Stimulated activated naive CD8-positive, alpha-beta T cell treated with anti-CD3 and anti-CD28 coated beads, Interleukin-15, Interleukin-2, amounts not matched to agents 100 U/mL and 50 U/mL, for 24 hours (primary cell): ENCODE measurements at regions not wholly inside any gene's neighbourhood (a gene's known extent, or its start where the extent isn't known, plus 50 kb on each side); places are given as distances from the start of the nearest gene placed in this dataset.
A peak's percentile ranks its signal among the peaks of the same experiment; 100 is the strongest.
"Not testable (repeated sequence)": the region's sequence is repeated elsewhere in the genome, so short reads cannot be mapped to it uniquely, and the experiment has no call there.

Experiments
- ATAC-seq: fragments of 150-1000 bp; cut with Tn5 transposase; one replicate; pipeline ENCODE4 v1.10.0; 2021
- DNase-seq: peaks from one replicate; pipeline ENCODE4 v3.0.0; 2021

DNA sequence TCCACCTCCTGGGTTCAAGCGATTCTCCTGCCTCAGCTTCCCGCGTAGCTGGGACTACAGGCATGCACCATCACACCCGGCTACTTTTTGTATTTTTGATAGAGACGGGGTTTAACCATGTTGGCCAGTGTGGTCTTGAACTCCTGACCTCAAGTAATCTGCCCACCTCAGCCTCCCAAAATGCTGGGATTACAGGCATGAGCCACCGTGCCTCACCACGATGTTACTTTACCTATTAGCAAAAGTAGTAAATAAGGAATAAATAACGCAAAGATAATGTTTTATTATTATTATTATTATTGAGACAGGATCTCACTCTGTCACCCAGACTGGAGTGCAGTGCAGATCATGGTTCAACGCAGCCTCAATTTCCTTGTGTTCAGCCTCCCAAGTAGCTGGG is 145.9 kb downstream of the NPIPB5 start:
- ATAC-seq, DNase-seq: not testable (repeated sequence)

DNA sequence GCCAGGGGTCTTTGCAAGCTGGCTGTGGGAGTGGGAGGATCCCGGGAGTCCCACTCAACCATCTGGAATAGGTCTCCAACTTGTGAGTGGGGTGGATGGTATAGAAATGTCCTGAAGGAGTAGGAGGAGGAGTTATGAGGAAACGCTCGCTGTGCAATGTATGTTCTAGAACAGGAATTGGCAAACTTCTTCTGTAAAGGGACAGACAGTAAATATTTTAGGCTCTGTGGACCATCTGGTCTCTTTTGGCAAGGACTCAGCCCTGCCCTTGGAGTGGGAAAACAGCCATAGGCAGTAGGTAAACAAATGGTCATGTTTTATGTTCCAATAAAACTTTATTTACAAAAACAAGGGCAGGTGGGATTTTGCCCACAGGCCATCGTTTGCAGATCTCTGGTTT is 149.2 kb downstream of the NPIPB5 start:
- no peak for DNase-seq
- ATAC-seq: no peak

DNA sequence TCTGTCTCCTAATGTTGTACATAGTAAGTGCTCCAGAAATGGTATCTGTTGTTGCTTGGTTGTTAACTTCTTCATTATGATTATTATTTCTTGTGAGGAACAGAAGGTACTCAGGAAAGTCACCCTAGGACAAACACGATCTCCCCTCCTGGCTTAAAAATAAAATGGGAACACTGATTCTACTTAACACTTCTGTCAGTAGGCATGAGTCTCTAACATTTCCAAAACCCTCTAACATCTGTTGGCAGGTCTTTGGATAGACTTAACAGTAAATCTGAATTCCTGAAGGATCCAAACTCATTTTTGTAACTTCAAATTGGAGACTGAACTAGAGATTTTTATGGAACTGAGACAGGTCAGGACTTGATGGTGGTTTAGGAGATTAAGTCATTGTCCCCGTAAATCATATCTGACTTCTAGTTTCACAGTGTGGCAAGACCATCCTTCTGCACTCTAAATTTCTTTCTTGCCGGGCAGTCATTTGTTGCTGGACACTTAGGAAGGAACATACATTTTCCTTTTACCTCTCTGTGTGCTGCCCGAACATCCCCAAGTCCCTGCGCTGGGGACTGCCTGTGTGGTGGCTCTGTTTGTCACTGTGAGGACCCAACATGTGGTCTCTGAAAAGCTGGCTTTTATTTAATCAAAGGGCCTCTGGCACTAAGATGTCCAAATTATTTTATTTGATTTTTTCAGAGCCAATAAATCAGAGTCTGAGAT is 149.9 kb downstream of the NPIPB5 start:
- DNase-seq: no peak
- no peak for ATAC-seq

DNA sequence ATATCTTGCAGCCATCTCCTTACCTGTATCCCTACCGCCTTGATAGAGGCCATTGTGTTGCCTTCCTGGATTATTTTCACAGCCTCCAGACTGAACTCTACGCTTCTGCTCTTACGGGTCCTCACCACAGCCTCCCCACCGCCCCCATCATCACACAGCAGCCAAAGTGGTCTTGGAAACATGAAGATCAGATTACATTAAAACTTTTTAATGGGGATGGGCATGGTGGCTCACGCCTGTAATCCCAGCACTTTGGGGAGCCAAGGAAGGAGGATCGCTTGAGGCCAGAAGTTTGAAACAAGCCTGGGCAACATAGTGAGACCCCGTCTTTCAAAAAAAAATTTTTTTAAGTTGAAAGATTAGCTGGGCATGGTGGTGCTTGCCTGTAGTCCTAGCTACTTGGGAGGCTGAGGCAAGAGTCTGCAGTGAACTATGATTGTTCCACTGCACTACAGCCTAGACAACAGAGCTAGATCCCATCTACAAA is 150.5 kb downstream of the NPIPB5 start:
- ATAC-seq: no peak
- no peak for DNase-seq

DNA sequence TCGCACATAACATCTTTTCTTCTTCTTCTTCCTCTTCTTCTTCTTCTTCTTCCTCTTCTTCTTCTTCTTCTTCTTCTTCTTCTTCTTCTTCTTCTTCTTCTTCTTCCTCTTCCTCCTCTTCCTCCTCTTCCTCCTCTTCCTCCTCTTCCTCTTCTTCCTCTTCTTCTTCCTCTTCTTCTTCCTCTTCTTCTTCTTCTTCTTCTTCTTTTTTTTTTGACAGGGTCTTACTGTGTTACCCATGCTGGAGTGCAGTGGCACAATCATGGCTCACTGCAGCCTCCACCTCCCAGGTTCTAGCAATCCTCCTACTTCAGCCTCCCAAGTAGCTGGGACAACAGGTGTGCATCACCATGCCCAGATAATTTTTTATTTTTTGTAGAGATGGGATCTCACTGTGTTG is 151.0 kb upstream of the HS3ST2 start:
- DNase-seq, ATAC-seq: not testable (repeated sequence)

DNA sequence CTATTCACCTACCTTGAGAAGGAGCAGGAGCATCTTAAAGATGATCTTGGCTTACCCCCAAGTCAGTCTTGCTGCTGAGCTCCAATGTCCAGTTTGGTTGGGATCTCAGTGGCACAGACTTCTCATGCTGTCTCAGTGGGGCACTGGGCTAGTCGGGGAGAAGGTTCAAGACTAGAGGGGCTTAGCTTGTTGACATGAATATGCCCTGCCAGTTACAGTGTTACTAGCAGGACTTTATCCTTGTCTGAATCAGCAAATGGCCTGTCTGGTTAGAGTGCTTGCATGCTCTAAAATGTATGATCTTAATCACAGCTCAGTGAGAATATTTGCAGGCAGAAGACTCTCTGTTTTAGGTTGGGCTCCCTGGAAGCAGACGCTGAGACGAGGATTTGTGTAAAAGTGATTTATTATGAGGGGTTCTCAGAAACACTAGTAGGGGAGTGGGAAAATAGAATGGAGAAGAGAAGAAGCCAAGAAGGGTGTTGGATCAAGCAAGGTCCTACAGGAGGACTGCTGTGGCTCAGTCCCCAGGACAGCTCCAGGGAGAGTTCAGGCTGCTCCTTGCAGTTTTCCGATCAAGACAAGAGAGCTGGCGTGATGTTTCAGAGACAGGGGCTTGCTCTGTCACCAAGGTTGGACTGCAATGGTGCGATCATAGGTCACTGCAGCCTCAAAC is 150.4 kb upstream of the HS3ST2 start:
- no peak for ATAC-seq
- DNase-seq: no peak

DNA sequence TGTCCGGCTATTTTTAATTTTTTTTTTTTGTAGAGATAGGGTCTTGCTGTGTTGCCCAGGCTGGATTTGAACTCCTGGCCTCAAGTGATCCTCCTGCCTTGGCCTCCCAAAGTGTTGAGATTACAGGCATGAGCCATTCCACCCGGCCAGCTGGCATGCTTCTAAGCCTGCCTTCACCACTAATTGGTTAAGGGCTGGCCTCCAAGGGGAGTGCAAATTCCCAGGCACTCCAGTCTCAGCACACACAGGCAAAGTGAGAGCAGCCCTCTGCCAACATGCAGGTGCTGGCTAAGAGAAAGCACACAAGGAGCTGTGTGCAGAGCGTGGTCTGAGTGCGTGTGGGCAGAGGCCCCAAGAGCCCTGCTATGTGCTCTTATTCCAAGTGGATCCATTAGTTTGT is 149.8 kb upstream of the HS3ST2 start:
- ATAC-seq (no peak), DNase-seq (no peak)

DNA sequence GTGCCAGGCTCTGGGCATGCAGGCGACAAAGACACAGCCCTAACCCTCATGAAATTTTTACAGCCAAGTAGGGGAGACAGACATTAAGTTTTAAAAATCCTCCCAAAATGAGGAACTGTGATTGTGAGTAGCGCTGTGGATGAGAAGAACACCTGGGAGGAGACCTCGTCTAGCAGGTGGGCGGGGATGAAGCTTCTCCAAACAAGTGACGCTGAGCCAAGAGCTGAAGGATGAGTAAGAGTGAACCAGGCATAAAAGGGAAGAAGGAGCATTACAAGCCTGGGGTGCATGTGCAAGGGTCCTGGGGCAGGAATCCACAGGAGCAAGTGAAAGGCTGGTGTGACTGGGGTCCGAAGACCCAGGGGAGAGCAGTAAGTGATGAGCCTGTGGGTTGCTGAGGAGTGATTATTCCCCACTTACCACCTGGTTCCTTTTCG is 149.4 kb upstream of the HS3ST2 start:
- DNase-seq (no peak), ATAC-seq (no peak)

DNA sequence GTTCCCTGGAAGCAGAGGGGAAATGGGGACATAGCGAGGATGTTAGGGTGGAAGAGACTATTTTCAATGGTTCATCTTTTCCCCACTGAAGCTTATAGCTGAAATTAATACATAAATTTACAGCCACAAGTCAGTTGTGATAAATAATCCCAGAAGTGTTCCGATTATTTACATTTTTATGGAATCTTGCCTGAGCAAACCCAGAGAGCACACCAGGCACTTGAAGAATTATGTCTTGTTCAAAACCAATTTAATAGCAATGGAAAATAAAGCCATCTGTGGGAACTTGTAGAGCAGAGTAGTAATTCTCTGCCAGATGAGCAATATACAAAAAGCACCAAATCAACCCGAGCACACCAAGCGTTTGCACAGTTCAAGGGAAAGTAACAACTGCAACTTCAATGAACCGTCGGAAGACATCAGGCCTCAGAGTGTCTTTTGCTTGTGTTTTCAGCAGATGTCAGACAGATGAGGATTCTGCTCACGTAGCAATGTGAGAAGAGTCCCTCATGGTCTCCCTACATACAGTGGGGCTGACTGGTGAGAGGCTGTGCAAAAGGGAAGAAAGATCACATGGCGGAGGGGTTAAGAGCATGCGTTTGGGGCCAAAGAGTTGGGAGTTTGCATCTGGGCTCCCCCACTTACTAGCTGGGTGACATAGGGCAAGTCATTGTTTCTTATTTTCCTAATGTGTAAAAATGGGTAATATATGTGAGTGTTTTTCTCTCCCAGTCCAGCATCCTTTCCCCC is 148.7 kb upstream of the HS3ST2 start:
- ATAC-seq: no peak
- DNase-seq: no peak

DNA sequence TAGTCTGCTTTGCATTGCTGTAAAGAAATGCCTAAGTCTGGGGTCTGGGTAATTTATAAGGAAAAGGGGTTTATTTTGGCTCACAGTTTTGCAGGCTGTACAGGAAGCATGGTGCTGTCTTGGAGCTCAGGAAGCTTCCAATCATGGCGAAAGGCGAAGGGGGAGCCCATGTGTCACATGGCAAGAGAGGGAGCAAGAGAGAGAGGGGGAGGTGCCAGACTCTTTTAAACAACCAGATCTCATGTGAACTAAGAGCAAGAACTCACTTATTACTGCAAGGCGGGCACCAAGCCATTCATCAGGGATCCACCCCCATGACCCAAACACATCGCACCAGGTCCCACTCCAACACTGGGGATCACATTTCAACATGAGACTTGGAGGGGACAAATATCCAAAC is 148.2 kb upstream of the HS3ST2 start:
- DNase-seq (no peak), ATAC-seq (no peak)

DNA sequence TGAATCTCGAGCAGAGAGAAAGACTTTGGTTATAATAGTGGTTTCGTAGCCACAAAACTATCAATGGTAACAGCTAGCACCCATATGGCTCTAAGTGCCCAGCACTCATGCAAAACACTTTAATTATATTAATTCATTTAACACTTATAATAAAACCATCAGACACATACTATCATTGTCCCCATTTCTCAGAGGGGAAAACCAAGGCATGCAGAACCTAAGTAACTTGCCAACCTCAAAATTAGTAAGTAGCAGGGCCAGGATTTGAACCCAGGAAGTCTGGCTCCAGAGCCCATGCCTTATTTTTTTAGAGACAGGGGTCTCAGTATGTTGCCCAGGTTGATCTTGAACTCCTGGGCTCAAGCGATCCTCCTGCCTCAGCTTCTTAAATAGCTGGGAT is 145.6 kb upstream of the HS3ST2 start:
- no peak for ATAC-seq
- DNase-seq: no peak

DNA sequence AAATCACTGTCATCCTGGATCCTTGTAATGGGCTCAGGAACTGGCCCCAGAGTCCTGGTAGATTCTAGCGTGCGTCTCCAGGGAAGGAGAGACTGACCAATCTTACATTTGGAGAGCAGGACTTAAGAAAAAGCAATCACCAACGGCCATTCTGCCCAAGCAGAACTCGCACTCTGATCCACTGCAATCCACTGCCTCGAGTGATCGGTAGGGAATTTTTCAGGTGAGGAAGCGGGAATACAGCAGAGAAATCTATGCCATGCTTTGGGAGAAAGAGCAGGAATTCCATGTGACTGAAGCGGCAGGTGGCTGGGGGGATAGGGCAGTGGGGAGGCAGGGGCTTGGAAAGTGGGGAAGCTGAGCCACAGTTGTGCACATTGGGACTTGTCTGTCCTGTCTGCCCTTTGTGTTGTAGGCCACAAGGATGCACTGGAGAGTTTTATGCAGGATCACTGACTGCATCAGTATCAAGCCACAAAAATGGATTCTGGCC is 143.9 kb upstream of the HS3ST2 start:
- no peak for ATAC-seq
- DNase-seq: no peak

DNA sequence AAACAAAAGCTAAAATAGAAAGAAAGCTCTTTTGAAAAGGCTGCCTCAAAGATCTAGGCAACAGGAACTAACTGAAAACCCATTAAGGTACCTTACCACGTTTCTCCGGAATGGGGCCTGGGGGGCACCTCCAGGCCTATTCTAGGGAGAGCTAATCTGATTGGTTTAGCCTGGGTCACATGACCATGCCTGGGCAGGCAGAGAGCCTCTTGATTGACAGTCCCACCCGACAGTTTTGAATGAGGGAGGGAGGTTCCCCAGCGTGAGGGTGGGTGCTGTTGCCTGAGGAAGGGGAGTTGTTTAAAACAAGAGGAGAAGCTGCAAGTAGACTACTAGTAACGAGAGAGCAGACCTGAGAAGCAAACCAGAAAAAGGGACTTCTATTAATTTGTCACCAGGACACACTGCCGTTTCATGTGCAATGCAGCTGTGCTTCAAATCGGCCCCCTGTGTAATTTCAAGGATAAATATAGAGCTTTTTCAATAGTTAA is 143.4 kb upstream of the HS3ST2 start:
- DNase-seq (peak; percentile 15), ATAC-seq (no peak)

DNA sequence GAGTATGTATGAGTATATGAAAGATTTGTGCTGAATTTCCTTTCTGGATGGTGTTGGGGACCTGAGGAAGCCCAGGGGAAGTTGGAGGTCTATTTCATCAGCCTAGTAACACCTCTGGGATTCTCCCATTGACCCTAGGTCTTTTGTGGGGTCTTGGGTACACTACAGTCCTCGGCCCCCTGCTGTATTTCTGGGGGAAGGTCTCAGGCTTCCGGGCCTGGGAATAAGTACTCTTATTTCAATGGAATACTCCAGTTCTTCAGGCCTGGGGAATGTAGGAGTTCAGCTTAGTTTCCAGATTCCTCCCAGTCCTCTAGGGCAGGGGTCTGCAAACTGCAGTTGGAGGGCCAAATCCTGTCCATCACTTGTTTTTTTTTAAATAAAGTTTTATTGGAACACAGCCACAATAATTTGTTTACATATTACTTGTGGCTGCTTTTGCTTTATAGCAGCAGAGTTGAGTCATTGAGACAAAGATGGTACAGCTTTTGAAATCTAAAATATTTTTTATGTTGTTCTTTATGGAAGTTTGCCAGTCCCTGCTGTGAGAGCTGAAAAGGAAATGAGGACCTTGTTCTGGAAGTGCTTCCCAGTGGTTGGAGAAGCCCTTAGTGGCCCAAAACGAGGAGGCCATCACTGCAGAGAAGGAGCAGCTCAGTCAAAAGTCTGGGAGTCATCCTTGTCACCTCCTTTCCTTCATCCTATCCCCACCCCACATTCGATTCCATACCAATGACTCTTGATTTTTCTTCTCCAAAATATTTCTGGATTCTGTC is 142.5 kb upstream of the HS3ST2 start:
- DNase-seq (no peak), ATAC-seq (no peak)

DNA sequence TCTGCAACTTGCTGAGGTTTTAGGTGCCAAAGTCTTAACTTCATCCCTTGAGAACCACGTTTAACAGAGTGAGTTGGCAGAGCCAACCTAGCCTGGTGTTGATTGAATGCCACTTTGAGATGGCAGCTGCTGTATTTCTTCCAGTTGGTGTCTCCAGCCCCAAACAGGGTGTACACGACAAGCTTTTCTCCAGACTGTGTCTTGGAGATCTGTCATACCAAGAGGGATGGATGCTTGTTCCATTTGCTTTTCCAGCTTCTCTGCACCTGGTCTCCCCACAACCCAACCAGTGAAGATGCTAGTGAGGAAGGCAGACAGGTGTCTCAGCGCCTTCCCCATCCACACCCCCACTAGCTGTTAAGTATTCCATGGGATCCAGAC is 141.1 kb upstream of the HS3ST2 start:
- ATAC-seq (no peak), DNase-seq (no peak)

DNA sequence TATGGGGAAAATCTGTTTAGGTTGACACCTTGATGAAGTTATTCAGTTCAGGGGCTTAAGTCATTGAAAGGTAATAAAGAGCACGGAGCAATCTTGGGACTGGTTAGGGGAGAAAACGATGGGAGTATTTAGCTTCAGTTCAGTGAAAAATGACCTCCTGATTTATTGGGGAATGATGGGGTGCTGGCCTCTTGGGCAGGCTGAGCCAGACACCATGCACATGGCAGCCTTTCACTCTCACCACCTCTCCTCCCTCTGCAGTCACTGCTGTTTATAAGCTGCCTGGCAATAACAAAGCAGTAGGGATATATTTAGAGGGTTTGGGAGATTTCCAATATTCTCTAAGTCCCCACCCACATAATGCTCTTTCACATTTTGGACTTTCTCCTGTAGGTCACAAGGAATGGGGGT is 140.5 kb upstream of the HS3ST2 start:
- ATAC-seq: no peak
- no peak for DNase-seq

DNA sequence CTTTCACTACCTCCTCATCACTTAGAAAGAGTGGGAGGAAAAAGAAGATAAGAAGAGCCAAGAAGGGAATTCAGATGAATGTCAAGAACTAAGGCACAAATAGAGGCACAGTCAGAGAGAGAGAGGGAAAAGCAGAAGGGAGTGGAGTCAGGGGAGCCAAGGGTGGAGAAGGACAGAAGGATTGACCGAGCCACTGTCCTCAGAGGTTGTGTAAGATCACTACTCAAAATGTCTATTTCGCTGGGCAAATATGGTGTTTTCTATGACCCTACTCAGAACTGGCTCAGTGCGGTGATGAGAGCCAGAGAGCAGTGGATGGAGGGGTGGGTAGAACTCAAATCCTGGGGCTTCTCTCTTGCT is 139.2 kb upstream of the HS3ST2 start:
- ATAC-seq: no peak
- DNase-seq: no peak

DNA sequence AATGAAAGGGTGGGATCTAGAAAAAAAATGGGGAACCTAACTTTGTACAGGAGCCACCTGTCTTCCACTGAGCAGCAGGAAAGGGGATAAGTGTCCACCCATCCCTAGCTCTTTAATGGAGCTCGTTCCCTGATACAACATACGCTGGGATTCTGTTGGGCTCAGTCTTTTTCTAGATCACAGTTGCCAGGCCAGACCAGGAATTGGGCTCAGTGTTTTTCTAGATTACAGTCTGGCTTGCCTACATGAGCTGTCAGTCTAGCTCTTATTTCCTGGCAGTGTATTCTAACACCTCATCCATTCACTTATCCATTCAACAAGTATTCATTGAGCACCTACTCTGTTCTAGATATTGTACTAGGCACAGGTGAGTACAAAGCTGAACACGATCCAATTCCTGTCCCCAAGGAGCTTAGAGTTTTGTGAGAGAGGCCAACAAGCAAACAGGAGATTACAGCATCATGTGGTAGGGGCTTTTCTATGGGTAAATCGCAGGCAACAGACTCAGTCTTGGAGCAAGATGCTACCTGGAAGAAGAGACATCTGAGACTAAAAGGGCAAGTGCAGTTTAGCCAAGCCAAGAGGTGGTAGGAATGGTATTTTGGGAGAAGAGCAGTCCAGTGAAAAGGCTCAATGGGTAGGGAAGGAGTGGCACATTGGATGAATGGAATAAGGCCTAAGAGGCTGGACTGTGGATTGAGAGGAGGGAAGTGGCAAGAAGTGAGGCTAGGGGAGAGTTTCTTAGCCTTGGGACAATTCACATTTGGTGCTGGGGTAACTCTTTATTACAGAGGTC is 138.0 kb upstream of the HS3ST2 start:
- no peak for ATAC-seq
- no peak for DNase-seq

DNA sequence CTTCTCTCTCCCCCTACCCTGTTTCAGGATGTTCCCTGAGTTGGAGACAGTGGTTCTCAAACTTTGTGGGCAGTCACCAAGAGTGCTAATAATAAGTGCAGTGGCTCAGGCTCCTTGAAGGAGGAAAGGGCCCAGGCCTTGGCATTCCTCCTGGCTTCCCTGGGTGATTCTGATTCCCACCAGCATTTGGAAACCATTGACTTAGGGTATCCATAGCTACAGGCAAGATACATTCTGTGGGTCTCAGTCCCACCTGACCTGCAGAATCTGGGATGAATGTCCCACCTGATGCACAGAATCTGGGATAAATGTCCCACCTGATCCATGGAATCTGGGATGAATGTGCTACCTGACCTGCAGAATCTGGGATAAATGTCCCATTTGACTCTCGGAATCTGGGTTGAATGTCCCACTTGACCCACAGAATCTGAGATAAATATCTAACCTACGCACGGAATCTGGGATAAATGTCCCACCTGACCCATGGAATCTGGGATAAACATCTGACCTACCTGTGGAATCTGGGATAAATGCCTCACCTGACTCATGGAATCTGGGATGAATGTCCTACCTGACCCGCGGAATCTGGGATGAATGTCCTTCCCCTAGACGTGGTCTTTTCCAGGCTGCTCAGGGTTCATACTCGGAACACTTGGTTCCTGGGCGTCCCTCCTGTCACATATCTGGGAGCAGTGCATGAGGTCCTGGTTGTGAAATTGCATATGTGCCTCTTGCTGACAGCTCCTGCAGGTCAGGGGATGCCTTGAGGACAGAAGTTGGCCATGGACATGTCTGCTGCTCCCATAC is 136.7 kb upstream of the HS3ST2 start:
- DNase-seq: no peak
- ATAC-seq: no peak

DNA sequence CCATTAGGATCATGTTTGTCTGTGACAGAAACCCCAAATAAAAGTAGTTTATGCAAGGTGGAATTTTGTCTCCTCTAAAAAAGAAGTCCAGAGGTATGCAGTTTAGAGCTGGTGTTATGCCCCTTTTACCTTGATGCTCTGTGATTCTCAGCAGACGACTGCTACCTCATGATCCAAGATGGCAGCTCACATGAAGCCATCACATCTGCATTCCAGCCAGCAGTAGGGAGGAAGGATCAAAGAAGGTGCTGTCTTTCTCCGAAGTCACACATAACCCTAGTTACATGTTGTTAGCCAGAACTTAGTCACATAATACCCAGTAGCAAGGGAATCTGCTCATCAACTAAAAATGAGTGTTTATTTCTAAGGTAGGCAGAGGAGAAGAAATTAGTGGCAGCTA is 135.7 kb upstream of the HS3ST2 start:
- no peak for ATAC-seq

More for the DNA sequence above, 135.7 kb upstream of the HS3ST2 start:
- DNase-seq: no peak
